Liver (tissue), 3 donors: ENCODE measurements at regions not wholly inside any gene's neighbourhood (a gene's known extent, or its start where the extent isn't known, plus 50 kb on each side); places are given as distances from the start of the nearest gene placed in this dataset.

Experiments
- EGR1 ChIP-seq, 2 donors: IDR thresholded peaks; 2 replicates each; pipeline ENCODE4 v1.6.1; 2016 to 2018; ENCODE audit warnings: antibody characterized with exemption in 2 of 2, low read depth in 2 of 2
- GABPA ChIP-seq, 2 donors: IDR thresholded peaks in 1 of 2; conservative IDR thresholded peaks in 1 of 2; 2 replicates each; pipeline ENCODE4 v1.6.1; 2016; ENCODE audit warnings: antibody characterized with exemption in 2 of 2, mild to moderate bottlenecking in 1 of 2, moderate library complexity in 1 of 2
- JUND ChIP-seq, 2 donors: IDR thresholded peaks; 2 replicates each; pipeline ENCODE4 v1.6.1; 2016; ENCODE audit warnings: antibody characterized with exemption in 2 of 2
- MAX ChIP-seq: IDR thresholded peaks from 2 replicates; pipeline ENCODE4 v1.6.1; 2016; ENCODE audit warnings: antibody characterized with exemption
- NR2F2 ChIP-seq: IDR thresholded peaks from 2 replicates; pipeline ENCODE4 v1.6.1; 2016; ENCODE audit warnings: antibody characterized with exemption
- RXRA ChIP-seq, 2 donors: IDR thresholded peaks; 2 replicates each; pipeline ENCODE4 v1.6.1; 2017 to 2018; ENCODE audit warnings: antibody characterized with exemption in 2 of 2, mild to moderate bottlenecking in 1 of 2
- SP1 ChIP-seq: IDR thresholded peaks from 2 replicates; pipeline ENCODE4 v1.6.1; 2018; ENCODE audit warnings: antibody characterized with exemption, mild to moderate bottlenecking
- TAF1 ChIP-seq: conservative IDR thresholded peaks from 2 replicates; pipeline ENCODE4 v1.6.1; 2016; ENCODE audit warnings: antibody characterized with exemption, mild to moderate bottlenecking
- YY1 ChIP-seq: IDR thresholded peaks from 2 replicates; pipeline ENCODE4 v1.6.1; 2016; ENCODE audit warnings: antibody characterized with exemption, mild to moderate bottlenecking
- TF ChIP-seq, protein P1 (sequence below): fragments of 150-350 bp; IDR thresholded peaks from 2 replicates; pipeline ENCODE4 v1.5.1; 2017; ENCODE audit warnings: improper control_type of control experiment, low read depth, low read length; ENCODE audit not compliant: missing input control
- donor health status: healthy.
- donor health status: healthy.

DNA sequence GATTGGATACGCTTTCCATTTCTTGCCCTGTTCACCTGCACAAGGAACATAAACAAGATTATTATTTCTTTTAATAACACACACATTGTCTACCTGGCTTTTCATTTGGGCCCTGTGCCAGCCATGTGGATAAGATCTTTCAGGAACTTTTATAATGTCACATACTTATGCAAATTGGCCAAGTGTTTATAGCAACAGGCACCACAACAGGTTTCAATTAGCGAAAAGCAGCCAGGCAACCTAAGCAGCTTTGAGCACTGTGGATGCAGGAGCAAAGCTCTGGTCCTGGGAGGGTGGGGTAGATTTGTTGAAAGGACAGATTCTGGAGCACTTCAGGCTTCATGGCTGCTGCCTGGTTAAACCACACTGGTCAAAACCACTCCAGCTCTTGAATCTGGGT, 217.4 kb downstream of the BARX2 start:
- TF ChIP-seq, protein P1, sequence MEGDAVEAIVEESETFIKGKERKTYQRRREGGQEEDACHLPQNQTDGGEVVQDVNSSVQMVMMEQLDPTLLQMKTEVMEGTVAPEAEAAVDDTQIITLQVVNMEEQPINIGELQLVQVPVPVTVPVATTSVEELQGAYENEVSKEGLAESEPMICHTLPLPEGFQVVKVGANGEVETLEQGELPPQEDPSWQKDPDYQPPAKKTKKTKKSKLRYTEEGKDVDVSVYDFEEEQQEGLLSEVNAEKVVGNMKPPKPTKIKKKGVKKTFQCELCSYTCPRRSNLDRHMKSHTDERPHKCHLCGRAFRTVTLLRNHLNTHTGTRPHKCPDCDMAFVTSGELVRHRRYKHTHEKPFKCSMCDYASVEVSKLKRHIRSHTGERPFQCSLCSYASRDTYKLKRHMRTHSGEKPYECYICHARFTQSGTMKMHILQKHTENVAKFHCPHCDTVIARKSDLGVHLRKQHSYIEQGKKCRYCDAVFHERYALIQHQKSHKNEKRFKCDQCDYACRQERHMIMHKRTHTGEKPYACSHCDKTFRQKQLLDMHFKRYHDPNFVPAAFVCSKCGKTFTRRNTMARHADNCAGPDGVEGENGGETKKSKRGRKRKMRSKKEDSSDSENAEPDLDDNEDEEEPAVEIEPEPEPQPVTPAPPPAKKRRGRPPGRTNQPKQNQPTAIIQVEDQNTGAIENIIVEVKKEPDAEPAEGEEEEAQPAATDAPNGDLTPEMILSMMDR = no peak
- TF ChIP-seq YY1 (no peak), GABPA (IDR thresholded peaks at IDR 0.05 in 1 of 2, conservative IDR thresholded peaks at IDR 0.05 in 1 of 2) (no peak), SP1 (no peak), TAF1 (no peak), MAX (no peak), RXRA (IDR thresholded peaks at IDR 0.05) (no peak), JUND (IDR thresholded peaks at IDR 0.05) (no peak), NR2F2 (no peak), EGR1 (IDR thresholded peaks at IDR 0.05; ENCODE audit: low read depth in 2 of 2) (no peak)
